ENCODE measurements at regions not wholly inside any gene's neighbourhood (a gene's known extent, or its start where the extent isn't known, plus 50 kb on each side); places are given as distances from the start of the nearest gene placed in this dataset.

DNA sequence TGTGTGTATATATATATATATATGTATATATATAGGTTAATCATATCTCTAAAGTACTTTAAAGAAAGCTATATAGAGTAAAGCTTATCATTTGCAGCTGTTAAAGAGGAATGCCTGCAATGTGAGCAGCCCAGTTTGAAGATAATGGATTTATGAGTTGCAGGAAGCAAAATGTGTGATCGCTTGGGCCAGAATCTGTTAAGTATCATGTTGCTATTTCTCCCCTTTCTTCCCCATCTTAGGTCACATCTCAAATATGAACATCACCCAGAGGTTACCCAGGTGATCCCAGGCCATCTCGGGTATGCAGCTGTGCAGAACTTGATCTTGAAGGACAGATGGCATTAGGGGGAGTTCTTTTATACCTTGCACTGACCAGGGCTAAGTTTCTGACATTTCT lies 316.5 kb downstream of the MTX2 start:
- TF ChIP-seq, protein P1, sequence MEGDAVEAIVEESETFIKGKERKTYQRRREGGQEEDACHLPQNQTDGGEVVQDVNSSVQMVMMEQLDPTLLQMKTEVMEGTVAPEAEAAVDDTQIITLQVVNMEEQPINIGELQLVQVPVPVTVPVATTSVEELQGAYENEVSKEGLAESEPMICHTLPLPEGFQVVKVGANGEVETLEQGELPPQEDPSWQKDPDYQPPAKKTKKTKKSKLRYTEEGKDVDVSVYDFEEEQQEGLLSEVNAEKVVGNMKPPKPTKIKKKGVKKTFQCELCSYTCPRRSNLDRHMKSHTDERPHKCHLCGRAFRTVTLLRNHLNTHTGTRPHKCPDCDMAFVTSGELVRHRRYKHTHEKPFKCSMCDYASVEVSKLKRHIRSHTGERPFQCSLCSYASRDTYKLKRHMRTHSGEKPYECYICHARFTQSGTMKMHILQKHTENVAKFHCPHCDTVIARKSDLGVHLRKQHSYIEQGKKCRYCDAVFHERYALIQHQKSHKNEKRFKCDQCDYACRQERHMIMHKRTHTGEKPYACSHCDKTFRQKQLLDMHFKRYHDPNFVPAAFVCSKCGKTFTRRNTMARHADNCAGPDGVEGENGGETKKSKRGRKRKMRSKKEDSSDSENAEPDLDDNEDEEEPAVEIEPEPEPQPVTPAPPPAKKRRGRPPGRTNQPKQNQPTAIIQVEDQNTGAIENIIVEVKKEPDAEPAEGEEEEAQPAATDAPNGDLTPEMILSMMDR (IDR thresholded peaks at IDR 0.05; ENCODE audit: low read depth, low read length, missing control alignments) = no peak
- H3K4me3 ChIP-seq (ENCODE audit: low read depth, low read length) = no peak overlapping the region
- DNase-seq (ENCODE audit: low read depth) = no peak
- in situ Hi-C loops (cut with HindIII; ENCODE audit: low sequenced_read_pairs) = no loop called here

DNA sequence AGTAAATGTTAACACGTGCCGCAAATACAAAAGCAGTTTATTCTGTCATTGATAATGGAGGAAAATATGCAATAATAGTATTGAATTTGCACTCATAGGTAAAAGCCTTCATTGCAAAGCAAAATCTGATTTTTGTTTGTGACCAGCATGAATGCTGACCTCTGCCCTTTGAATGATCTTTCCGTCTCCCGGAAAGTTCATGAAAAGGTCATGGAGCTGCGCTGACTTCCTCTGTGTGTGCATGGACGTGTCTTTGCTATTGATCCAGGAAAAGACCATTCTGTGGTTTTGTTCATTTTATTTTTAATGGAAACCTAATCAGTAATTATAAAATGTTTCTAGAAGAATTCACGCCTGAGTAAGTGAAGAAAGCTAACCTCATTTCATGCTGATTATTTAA lies 320.0 kb downstream of the MTX2 start:
- H3K4me3 ChIP-seq (ENCODE audit: low read depth, low read length) = no peak overlapping the region
- TF ChIP-seq, protein P1 (IDR thresholded peaks at IDR 0.05; ENCODE audit: low read depth, low read length, missing control alignments) = no peak
- in situ Hi-C loops (cut with HindIII; ENCODE audit: low sequenced_read_pairs) = no loop called here
- no peak for DNase-seq (ENCODE audit: low read depth)

DNA sequence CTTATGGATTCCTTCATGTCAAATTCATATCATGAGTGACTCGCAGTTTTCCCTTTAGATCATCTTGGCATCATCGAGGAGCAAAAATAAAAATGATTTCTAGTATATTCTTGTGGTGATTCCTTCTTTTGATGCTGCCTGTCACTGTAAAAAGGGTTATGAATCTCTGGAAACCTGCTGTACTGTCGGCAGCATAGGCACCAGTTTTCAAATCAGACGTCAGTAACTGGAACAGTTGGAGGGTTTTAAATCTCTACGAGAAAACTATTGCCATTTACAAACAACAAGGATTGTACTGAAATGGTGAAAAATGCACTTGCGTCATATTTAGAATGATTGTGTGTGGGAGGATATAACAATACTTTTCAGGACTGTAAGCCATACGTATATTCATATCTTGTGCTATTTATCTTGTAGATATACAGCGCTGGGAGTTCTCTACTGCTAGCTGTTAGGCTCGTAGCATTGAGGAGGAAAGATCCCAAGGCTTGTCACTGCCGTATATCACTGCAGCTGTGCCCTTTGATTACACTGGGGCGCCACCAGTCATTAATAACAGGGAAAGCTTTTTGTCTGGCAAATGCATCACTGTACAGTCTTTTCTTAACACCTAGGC lies 320.7 kb downstream of the MTX2 start:
- TF ChIP-seq, protein P1 (IDR thresholded peaks at IDR 0.05; ENCODE audit: low read depth, low read length, missing control alignments) = no peak
- DNase-seq (ENCODE audit: low read depth) = no peak
- in situ Hi-C loops (cut with HindIII; ENCODE audit: low sequenced_read_pairs) = no loop called here
- H3K4me3 ChIP-seq (ENCODE audit: low read depth, low read length) = no peak overlapping the region

DNA sequence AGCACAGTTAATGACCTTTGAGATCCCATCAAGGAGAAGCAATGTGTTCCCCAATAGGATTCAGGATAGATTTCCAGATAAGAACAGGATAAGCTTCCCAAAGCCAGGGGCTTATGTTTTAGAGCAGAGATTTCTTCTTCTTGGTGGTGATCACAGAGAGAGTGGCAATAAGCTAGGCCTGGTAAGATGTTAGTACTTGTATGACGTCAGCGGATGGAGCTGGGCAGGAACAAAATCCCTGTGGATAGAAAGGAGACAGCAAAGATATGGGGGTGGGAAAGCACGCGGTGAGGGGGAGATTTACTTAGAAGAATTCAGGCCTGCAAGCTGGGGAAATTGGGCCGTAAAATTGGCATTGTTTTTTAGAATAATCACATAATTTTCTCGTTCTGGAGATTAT lies 323.0 kb downstream of the MTX2 start:
- no peak overlapping the region for H3K4me3 ChIP-seq (ENCODE audit: low read depth, low read length)
- in situ Hi-C loops (cut with HindIII; ENCODE audit: low sequenced_read_pairs) = no loop called here
- no peak for DNase-seq (ENCODE audit: low read depth)
- TF ChIP-seq, protein P1 (IDR thresholded peaks at IDR 0.05; ENCODE audit: low read depth, low read length, missing control alignments) = no peak

DNA sequence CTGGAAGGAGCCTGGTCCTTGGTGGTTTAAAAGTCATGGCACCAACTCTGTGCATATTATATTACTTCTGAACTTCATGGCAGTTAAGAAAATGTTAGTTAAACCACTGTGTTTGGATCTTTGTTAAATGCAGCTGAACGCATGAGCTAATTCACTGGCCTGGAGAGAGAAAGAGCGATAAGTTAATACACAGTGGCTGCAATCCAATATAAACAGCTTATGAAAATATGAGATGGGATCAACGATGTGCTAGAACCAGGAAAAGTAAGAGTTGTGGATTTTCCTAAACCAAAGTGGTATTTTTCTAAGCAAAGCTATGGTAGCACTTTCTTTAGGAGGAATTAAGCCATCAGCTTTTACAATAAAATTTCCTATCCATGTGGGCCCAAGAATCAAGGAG lies 326.7 kb downstream of the MTX2 start:
- peak; percentile 36 for DNase-seq (ENCODE audit: low read depth)
- TF ChIP-seq, protein P1 (IDR thresholded peaks at IDR 0.05; ENCODE audit: low read depth, low read length, missing control alignments) = no peak
- no peak overlapping the region for H3K4me3 ChIP-seq (ENCODE audit: low read depth, low read length)
- in situ Hi-C loops (cut with HindIII; ENCODE audit: low sequenced_read_pairs) = no loop called here

DNA sequence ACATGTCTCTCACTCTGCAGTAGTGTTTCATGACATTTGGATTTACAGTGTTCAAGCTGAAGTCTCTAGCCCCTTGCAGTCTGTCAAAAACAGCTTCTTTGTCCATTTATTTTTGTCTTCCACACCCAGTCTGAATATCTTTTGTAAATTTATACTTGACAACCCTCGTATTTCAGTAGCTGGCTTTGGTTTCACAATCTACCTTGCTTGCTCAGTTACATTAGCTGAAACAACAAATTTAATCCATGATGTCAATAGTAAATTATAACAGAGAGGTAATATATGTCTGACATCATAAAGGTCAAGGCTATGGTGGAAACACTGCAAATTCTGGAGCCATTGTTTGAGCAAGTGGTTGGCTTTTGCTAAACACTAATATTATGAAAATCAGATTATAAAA lies 328.7 kb downstream of the MTX2 start:
- H3K4me3 ChIP-seq (ENCODE audit: low read depth, low read length) = no peak overlapping the region
- TF ChIP-seq, protein P1 (IDR thresholded peaks at IDR 0.05; ENCODE audit: low read depth, low read length, missing control alignments) = no peak
- in situ Hi-C loops (cut with HindIII; ENCODE audit: low sequenced_read_pairs) = no loop called here
- no peak for DNase-seq (ENCODE audit: low read depth)

Measured in astrocyte of the cerebellum (primary cell).